ENCODE measurements at regions not wholly inside any gene's neighbourhood (a gene's known extent, or its start where the extent isn't known, plus 50 kb on each side); places are given as distances from the start of the nearest gene placed in this dataset.
"Not testable (repeated sequence)": the region's sequence is repeated elsewhere in the genome, so short reads cannot be mapped to it uniquely, and the experiment has no call there.

GRCh38 chr18:14188751-14189406 lies 56.6 kb upstream of the ZNF519 start:
- DNase-seq, result not testable (repeated sequence)

All from T-helper 9 cell (primary cell).